Dedifferentiated amniotic fluid mesenchymal stem cell (primary cell): ENCODE measurements at regions not wholly inside any gene's neighbourhood (a gene's known extent, or its start where the extent isn't known, plus 50 kb on each side); places are given as distances from the start of the nearest gene placed in this dataset.

Experiments used
- DNase-seq: peaks from one replicate; pipeline ENCODE4 v3.0.0-alpha.2; 2016; ENCODE audit errors: extremely low spot score

GRCh38 chr16:79713609-79714309, 113.2 kb upstream of the MAF start:
- DNase-seq: no peak

GRCh38 chr16:79712276-79712675, 111.7 kb upstream of the MAF start:
- no peak for DNase-seq

GRCh38 chr16:79707876-79708275, 107.3 kb upstream of the MAF start:
- no peak for DNase-seq

- DNase-seq: no peak
These were observed 102.5 kb upstream of the MAF start for GRCh38 chr16:79703066-79703465.

- no peak for DNase-seq
These were observed 97.8 kb upstream of the MAF start for GRCh38 chr16:79698341-79698753.

- DNase-seq: no peak
These were observed 97.1 kb upstream of the MAF start for GRCh38 chr16:79697562-79698112.

GRCh38 chr16:79691007-79691406, 90.5 kb upstream of the MAF start:
- DNase-seq: no peak

GRCh38 chr16:79690159-79690558, 89.6 kb upstream of the MAF start:
- DNase-seq: no peak

- no peak for DNase-seq
These were observed 87.0 kb upstream of the MAF start for GRCh38 chr16:79687249-79688130.

- no peak for DNase-seq
These were observed 85.3 kb upstream of the MAF start for GRCh38 chr16:79685871-79686270.

- DNase-seq: no peak
These were observed 78.8 kb upstream of the MAF start for GRCh38 chr16:79679334-79679733.

GRCh38 chr16:79677799-79678530, 77.4 kb upstream of the MAF start:
- no peak for DNase-seq

GRCh38 chr16:79673635-79674034, 73.1 kb upstream of the MAF start:
- DNase-seq: no peak

GRCh38 chr16:79672524-79672923, 72.0 kb upstream of the MAF start:
- no peak for DNase-seq

GRCh38 chr16:79668502-79668901, 68.0 kb upstream of the MAF start:
- DNase-seq: no peak

GRCh38 chr16:79665970-79666369, 65.4 kb upstream of the MAF start:
- DNase-seq: no peak

GRCh38 chr16:79664407-79664806, 63.9 kb upstream of the MAF start:
- no peak for DNase-seq

- no peak for DNase-seq
These were observed 62.3 kb upstream of the MAF start for GRCh38 chr16:79662669-79663313.

- no peak for DNase-seq
These were observed 61.6 kb upstream of the MAF start for GRCh38 chr16:79662122-79662521.

- no peak for DNase-seq
These were observed 61.0 kb upstream of the MAF start for GRCh38 chr16:79661578-79661977.

- DNase-seq: no peak
These were observed 58.8 kb upstream of the MAF start for GRCh38 chr16:79659344-79659743.
